OCI-LY3 (cell line): ENCODE measurements at regions not wholly inside any gene's neighbourhood (a gene's known extent, or its start where the extent isn't known, plus 50 kb on each side); places are given as distances from the start of the nearest gene placed in this dataset.

ENCODE experiments used
- CTCF ChIP-seq: fragments of 200-600, 300-600 bp; sonication (generic); IDR thresholded peaks from 2 replicates; pipeline ENCODE4 v1.5.1; 2014; ENCODE audit warnings: antibody characterized with exemption, low read length, low read depth
- EZH2phosphoT487 ChIP-seq: fragments of 200-600 bp; shearing (Covaris generic); IDR thresholded peaks from 2 replicates; pipeline ENCODE4 v1.6.1; 2018; ENCODE audit warnings: antibody characterized with exemption, mixed run types, low read depth

DNA sequence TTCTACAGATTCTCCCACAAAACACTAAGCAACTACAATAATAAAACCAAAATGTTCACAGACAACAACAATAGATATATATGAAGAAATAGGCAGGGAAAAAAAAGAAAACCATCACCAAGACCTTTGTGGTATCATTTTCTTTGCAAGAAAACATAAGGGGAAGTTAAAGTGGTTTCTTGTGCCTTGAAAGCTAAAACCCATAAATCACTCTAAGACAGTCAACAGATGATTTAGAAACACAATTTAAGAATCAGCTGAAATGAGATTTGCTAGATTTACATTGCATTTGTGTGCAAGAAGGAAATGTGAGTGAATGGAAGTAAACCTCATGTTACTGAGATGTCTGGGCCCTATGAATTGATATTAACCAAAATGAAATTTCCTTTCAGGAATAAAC lies 1265.4 kb upstream of the GJE1 start:
- TF ChIP-seq CTCF = no peak
- no peak for TF ChIP-seq EZH2phosphoT487
